GM12878 (cell line): ENCODE measurements at regions not wholly inside any gene's neighbourhood (a gene's known extent, or its start where the extent isn't known, plus 50 kb on each side); places are given as distances from the start of the nearest gene placed in this dataset.

Source experiments
- BACH1 ChIP-seq: fragments of 450-650 bp; IDR thresholded peaks from 2 replicates; pipeline ENCODE4 v1.6.1; 2017; ENCODE audit warnings: mild to moderate bottlenecking, borderline replicate concordance
- CREB1 ChIP-seq: IDR thresholded peaks from 2 replicates; pipeline ENCODE4 v1.6.1; 2012; ENCODE audit warnings: low read depth, mild to moderate bottlenecking, inconsistent platforms
- JUNB ChIP-seq: IDR thresholded peaks from 2 replicates; pipeline ENCODE4 v1.6.1; 2016; ENCODE audit warnings: antibody characterized with exemption, mild to moderate bottlenecking
- JUND ChIP-seq: IDR thresholded peaks from 2 replicates; pipeline ENCODE4 v1.6.1; 2012; ENCODE audit warnings: low read depth, mild to moderate bottlenecking, low read length, improper control_type of control experiment, moderate library complexity
- USF2 ChIP-seq: IDR thresholded peaks from 2 replicates; pipeline ENCODE4 v1.6.1; 2011; ENCODE audit warnings: low read depth, low read length, improper control_type of control experiment, borderline replicate concordance
- ZBED1 ChIP-seq: IDR thresholded peaks from 2 replicates; pipeline ENCODE4 v1.6.1; 2016; ENCODE audit warnings: borderline replicate concordance
- ZNF24 ChIP-seq: fragments of 450-650 bp; IDR thresholded peaks from 2 replicates; pipeline ENCODE4 v1.6.1; 2017; ENCODE audit warnings: antibody characterized with exemption, mild to moderate bottlenecking
- ZNF384 ChIP-seq: IDR thresholded peaks from 2 replicates; pipeline ENCODE4 v1.6.1; 2012; ENCODE audit warnings: low read depth, mild to moderate bottlenecking, low read length, improper control_type of control experiment, borderline replicate concordance
- TF ChIP-seq, protein P1 (sequence below): fragments of 450-650 bp; IDR thresholded peaks from 2 replicates; pipeline ENCODE4 v1.6.1; 2016; ENCODE audit warnings: mild to moderate bottlenecking
- TF ChIP-seq, protein P2 (sequence below): fragments of 450-650 bp; IDR thresholded peaks from 2 replicates; pipeline ENCODE4 v1.6.1; 2017; ENCODE audit warnings: mild to moderate bottlenecking, moderate library complexity

- TF ChIP-seq, protein P1, sequence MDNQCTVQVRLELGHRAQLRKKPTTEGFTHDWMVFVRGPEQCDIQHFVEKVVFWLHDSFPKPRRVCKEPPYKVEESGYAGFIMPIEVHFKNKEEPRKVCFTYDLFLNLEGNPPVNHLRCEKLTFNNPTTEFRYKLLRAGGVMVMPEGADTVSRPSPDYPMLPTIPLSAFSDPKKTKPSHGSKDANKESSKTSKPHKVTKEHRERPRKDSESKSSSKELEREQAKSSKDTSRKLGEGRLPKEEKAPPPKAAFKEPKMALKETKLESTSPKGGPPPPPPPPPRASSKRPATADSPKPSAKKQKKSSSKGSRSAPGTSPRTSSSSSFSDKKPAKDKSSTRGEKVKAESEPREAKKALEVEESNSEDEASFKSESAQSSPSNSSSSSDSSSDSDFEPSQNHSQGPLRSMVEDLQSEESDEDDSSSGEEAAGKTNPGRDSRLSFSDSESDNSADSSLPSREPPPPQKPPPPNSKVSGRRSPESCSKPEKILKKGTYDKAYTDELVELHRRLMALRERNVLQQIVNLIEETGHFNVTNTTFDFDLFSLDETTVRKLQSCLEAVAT: 0 out of 2 replicates have a peak, but pooled peaks have one; percentile 34
- TF ChIP-seq USF2 (no peak), ZBED1 (no peak), ZNF24 (no peak), ZNF384 (no peak), JUND (no peak), CREB1 (no peak), BACH1 (no peak), JUNB (peak; percentile 25; the same call in 1 of the 2 replicates)
- TF ChIP-seq, protein P2, sequence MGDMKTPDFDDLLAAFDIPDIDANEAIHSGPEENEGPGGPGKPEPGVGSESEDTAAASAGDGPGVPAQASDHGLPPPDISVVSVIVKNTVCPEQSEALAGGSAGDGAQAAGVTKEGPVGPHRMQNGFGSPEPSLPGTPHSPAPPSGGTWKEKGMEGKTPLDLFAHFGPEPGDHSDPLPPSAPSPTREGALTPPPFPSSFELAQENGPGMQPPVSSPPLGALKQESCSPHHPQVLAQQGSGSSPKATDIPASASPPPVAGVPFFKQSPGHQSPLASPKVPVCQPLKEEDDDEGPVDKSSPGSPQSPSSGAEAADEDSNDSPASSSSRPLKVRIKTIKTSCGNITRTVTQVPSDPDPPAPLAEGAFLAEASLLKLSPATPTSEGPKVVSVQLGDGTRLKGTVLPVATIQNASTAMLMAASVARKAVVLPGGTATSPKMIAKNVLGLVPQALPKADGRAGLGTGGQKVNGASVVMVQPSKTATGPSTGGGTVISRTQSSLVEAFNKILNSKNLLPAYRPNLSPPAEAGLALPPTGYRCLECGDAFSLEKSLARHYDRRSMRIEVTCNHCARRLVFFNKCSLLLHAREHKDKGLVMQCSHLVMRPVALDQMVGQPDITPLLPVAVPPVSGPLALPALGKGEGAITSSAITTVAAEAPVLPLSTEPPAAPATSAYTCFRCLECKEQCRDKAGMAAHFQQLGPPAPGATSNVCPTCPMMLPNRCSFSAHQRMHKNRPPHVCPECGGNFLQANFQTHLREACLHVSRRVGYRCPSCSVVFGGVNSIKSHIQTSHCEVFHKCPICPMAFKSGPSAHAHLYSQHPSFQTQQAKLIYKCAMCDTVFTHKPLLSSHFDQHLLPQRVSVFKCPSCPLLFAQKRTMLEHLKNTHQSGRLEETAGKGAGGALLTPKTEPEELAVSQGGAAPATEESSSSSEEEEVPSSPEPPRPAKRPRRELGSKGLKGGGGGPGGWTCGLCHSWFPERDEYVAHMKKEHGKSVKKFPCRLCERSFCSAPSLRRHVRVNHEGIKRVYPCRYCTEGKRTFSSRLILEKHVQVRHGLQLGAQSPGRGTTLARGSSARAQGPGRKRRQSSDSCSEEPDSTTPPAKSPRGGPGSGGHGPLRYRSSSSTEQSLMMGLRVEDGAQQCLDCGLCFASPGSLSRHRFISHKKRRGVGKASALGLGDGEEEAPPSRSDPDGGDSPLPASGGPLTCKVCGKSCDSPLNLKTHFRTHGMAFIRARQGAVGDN: no peak
Measured at GRCh38 chr12:33588725-33589405, 149.2 kb upstream of the SYT10 start (continued).
